SK-N-MC (cell line): ENCODE measurements at regions not wholly inside any gene's neighbourhood (a gene's known extent, or its start where the extent isn't known, plus 50 kb on each side); places are given as distances from the start of the nearest gene placed in this dataset.

Experiments
- EZH2 ChIP-seq: fragments of 200-600 bp; sonication (generic); IDR thresholded peaks from one replicate; pipeline ENCODE4 v1.6.1; 2017; ENCODE audit warnings: antibody characterized with exemption
- POLR2AphosphoS5 ChIP-seq: IDR thresholded peaks from 2 replicates; pipeline ENCODE4 v1.6.1; 2012; ENCODE audit warnings: mild to moderate bottlenecking, low read depth, low read length, borderline replicate concordance

DNA sequence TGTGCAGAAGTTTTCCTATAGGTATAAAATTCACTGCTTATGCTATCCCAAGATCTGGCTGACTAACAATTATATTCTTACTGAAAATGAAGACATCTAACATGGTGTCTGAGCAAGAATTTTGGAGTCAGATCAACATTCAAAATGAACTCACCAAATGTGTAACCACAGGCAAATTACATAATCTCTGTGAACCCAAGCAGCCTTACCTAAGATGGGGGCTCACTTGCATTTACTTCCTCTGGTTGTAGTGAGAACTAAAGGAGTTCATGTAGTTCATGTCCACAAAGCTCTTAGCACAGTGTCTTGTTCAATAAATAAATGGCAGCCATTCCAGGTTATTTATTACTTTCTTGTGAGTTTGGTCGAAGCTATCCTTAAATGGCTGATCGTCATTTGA, 163.9 kb upstream of the LCORL start:
- no peak for TF ChIP-seq EZH2
- no peak for TF ChIP-seq POLR2AphosphoS5
